ENCODE measurements at regions not wholly inside any gene's neighbourhood (a gene's known extent, or its start where the extent isn't known, plus 50 kb on each side); places are given as distances from the start of the nearest gene placed in this dataset.

GRCh38 chr2:120971866-120972265 lies 236.2 kb downstream of the GLI2 start:
- Histone ChIP-seq H3K4me2 (ENCODE audit: low read length) (no peak overlapping the region), H3K27ac (ENCODE audit: low read length) (no peak overlapping the region), H3K36me3 (ENCODE audit: insufficient read depth, low read length) (no peaks in the 10 kb centered on the region), H3K4me3 (ENCODE audit: low read length) (no peak overlapping the region), H3K9me3 (ENCODE audit: low read length) (no peaks in the 10 kb centered on the region), H3K9me2 (ENCODE audit: insufficient read depth, low read length) (no peaks in the 10 kb centered on the region), H3F3A (ENCODE audit: insufficient read depth, low read length, poor library complexity, severe bottlenecking) (no peaks in the 10 kb centered on the region), H3K79me2 (replicated peaks; ENCODE audit: insufficient read depth, low read length) (no peaks in the 10 kb centered on the region), H3K9ac (ENCODE audit: low read length) (no peak overlapping the region), H4K20me1 (ENCODE audit: insufficient read depth) (no peaks in the 10 kb centered on the region), H3K27me3 (ENCODE audit: insufficient read depth, low read depth, low read length) (no peaks in the 10 kb centered on the region), H2AFZ (ENCODE audit: low read depth, low read length) (no peak overlapping the region)
- TF ChIP-seq RAD21 (conservative IDR thresholded peaks at IDR 0.05) (no peak), REST (IDR thresholded peaks at IDR 0.05; ENCODE audit: borderline replicate concordance) (no peak), POLR2AphosphoS5 (IDR thresholded peaks at IDR 0.05) (no peak), CTCF (IDR thresholded peaks at IDR 0.05; ENCODE audit: poor library complexity, severe bottlenecking) (no peak), EP300 (conservative IDR thresholded peaks at IDR 0.05; ENCODE audit: poor library complexity, severe bottlenecking) (no peak), SMC3 (conservative IDR thresholded peaks at IDR 0.05; ENCODE audit: poor library complexity) (no peak), TAF1 (IDR thresholded peaks at IDR 0.05; ENCODE audit: low read depth) (no peak), MXI1 (conservative IDR thresholded peaks at IDR 0.05; ENCODE audit: poor library complexity, severe bottlenecking) (no peak), EZH2 (IDR thresholded peaks at IDR 0.05; ENCODE audit: borderline replicate concordance, insufficient read depth, low read length, poor library complexity, severe bottlenecking) (no peak)

- Histone ChIP-seq H3K9me2 (ENCODE audit: insufficient read depth, low read length) (no peaks in the 10 kb centered on the region), H4K20me1 (ENCODE audit: insufficient read depth) (no peaks in the 10 kb centered on the region), H3K79me2 (replicated peaks; ENCODE audit: insufficient read depth, low read length) (no peaks in the 10 kb centered on the region), H3K36me3 (ENCODE audit: insufficient read depth, low read length) (no peaks in the 10 kb centered on the region), H3K4me3 (ENCODE audit: low read length) (no peak overlapping the region), H3K27ac (ENCODE audit: low read length) (no peak overlapping the region), H2AFZ (ENCODE audit: low read depth, low read length) (no peak overlapping the region), H3K9ac (ENCODE audit: low read length) (no peak overlapping the region), H3K27me3 (ENCODE audit: insufficient read depth, low read depth, low read length) (no peaks in the 10 kb centered on the region), H3K9me3 (ENCODE audit: low read length) (no peaks in the 10 kb centered on the region), H3F3A (ENCODE audit: insufficient read depth, low read length, poor library complexity, severe bottlenecking) (no peaks in the 10 kb centered on the region), H3K4me2 (ENCODE audit: low read length) (no peak overlapping the region)
- TF ChIP-seq TAF1 (IDR thresholded peaks at IDR 0.05; ENCODE audit: low read depth), result no peak
- TF ChIP-seq SMC3 (conservative IDR thresholded peaks at IDR 0.05; ENCODE audit: poor library complexity), result no peak
- no peak for TF ChIP-seq EP300 (conservative IDR thresholded peaks at IDR 0.05; ENCODE audit: poor library complexity, severe bottlenecking)
- TF ChIP-seq CTCF (IDR thresholded peaks at IDR 0.05; ENCODE audit: poor library complexity, severe bottlenecking), result no peak
- no peak for TF ChIP-seq RAD21 (conservative IDR thresholded peaks at IDR 0.05)
- TF ChIP-seq POLR2AphosphoS5 (IDR thresholded peaks at IDR 0.05), result no peak
- TF ChIP-seq EZH2 (IDR thresholded peaks at IDR 0.05; ENCODE audit: borderline replicate concordance, insufficient read depth, low read length, poor library complexity, severe bottlenecking), result no peak
- TF ChIP-seq REST (IDR thresholded peaks at IDR 0.05; ENCODE audit: borderline replicate concordance), result no peak
Measured at GRCh38 chr2:120972286-120972685, 236.6 kb downstream of the GLI2 start.

Data from neural cell (in vitro differentiated cells).